ENCODE measurements at regions not wholly inside any gene's neighbourhood (a gene's known extent, or its start where the extent isn't known, plus 50 kb on each side); places are given as distances from the start of the nearest gene placed in this dataset.

DNA sequence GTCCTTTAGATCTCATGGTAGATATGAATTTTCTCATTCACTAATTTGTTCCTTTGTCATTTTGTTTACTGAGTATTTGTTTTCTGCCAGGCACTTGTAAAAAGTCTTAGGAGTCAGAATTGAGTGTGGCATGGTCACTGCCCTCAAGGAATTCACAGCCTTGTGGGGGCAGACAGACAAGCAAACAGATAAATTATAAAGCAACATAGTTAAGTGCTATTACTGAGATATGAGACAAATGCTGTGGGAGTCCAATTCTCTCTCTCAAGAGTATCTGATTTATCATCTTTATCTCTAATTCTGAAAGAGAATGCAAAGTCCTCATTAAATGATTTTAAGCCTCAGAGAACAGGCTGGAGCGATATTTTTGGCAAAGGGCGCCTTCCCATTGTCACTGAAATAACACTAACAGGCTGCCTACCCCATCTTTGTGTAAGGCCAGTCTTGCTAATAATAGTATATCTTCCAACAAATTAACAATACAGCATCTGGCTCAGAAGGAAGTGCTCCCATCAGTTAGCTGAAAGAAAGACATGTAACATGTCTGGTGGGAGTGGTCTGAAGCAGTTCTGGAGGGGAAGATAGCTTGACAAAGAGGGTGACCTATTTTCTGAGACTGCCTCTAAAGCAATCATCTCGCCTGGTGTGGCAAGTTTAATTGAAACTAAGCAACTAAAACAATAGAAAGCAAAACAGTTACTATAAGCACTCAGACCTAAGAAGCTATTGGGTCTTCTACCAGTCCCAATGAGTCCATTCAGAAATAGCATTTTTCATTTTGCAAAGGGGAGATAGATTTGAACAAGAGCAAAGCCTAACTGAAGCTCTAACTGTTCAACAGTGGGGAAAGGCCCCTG, 61.5 kb upstream of the AMOT start:
- no peak for TF ChIP-seq CTCF (conservative IDR thresholded peaks at IDR 0.05; ENCODE audit: low read length)
- TF ChIP-seq EZH2phosphoT487 (IDR thresholded peaks at IDR 0.05; ENCODE audit: borderline replicate concordance): no peak
